Brain microvascular endothelial cell (primary cell): ENCODE measurements at regions not wholly inside any gene's neighbourhood (a gene's known extent, or its start where the extent isn't known, plus 50 kb on each side); places are given as distances from the start of the nearest gene placed in this dataset.

Source experiments
- DNase-seq: peaks from one replicate; pipeline ENCODE4 v3.0.0-alpha.2; 2020
- H3K27ac ChIP-seq: fragments of 250-450 bp; sonication (Bioruptor Pico); 2 replicates; pipeline ENCODE4 v1.5.1; 2020; ENCODE audit warnings: mild to moderate bottlenecking, moderate library complexity
- H3K27me3 ChIP-seq: fragments of 250-450 bp; sonication (Bioruptor Pico); replicated peaks from 2 replicates; pipeline ENCODE4 v1.5.1; 2020; ENCODE audit warnings: mild to moderate bottlenecking
- H3K36me3 ChIP-seq: fragments of 250-450 bp; sonication (Bioruptor Pico); replicated peaks from 2 replicates; pipeline ENCODE4 v1.5.1; 2020; ENCODE audit warnings: mild to moderate bottlenecking
- H3K4me3 ChIP-seq: 2 replicates; pipeline ENCODE4 v1.5.1; 2011; ENCODE audit warnings: low read depth, mild to moderate bottlenecking, control low read depth, low read length, moderate library complexity
- CTCF ChIP-seq: IDR thresholded peaks from 2 replicates; pipeline ENCODE4 v1.5.1; 2011; ENCODE audit warnings: low read depth, mild to moderate bottlenecking, moderate library complexity, low read length, control low read depth, inconsistent platforms; ENCODE audit errors: missing control alignments
- in situ Hi-C: cut with HindIII; loops from 2 replicates; pipeline ENCODE4 v1.10.0; 2017; ENCODE audit warnings: low sequenced_read_pairs, low pct_ligation_motif_present

- Histone ChIP-seq H3K27ac (no peak overlapping the region), H3K4me3 (no peak overlapping the region), H3K27me3 (no peaks in the 10 kb centered on the region), H3K36me3 (no peaks in the 10 kb centered on the region)
- in situ Hi-C loops, result no loop called here
- no peak for TF ChIP-seq CTCF
- no peak for DNase-seq
These were observed 160.2 kb downstream of the TOX3 start for GRCh38 chr16:52386694-52387093.

GRCh38 chr16:52384378-52384777 lies 162.6 kb downstream of the TOX3 start:
- Histone ChIP-seq H3K4me3 (no peak overlapping the region), H3K36me3 (no peaks in the 10 kb centered on the region), H3K27ac (no peak overlapping the region), H3K27me3 (no peaks in the 10 kb centered on the region)
- in situ Hi-C loops, result no loop called here
- DNase-seq, result no peak
- no peak for TF ChIP-seq CTCF

GRCh38 chr16:52383640-52384292 lies 163.2 kb downstream of the TOX3 start:
- Histone ChIP-seq H3K4me3 (no peak overlapping the region), H3K27me3 (no peaks in the 10 kb centered on the region), H3K36me3 (no peaks in the 10 kb centered on the region), H3K27ac (no peak overlapping the region)
- in situ Hi-C loops, result no loop called here
- TF ChIP-seq CTCF, result no peak
- no peak for DNase-seq

- H3K27ac ChIP-seq, result no peak overlapping the region
- H3K4me3 ChIP-seq, result no peak overlapping the region
- in situ Hi-C loops, result no loop called here
- no peaks in the 10 kb centered on the region for H3K36me3 ChIP-seq
- DNase-seq, result no peak
- no peak for TF ChIP-seq CTCF
- no peaks in the 10 kb centered on the region for H3K27me3 ChIP-seq
These were observed 163.8 kb downstream of the TOX3 start for GRCh38 chr16:52383119-52383518.

- H3K27me3 ChIP-seq, result no peaks in the 10 kb centered on the region
- TF ChIP-seq CTCF, result no peak
- in situ Hi-C loops, result no loop called here
- no peak for DNase-seq
- no peaks in the 10 kb centered on the region for H3K36me3 ChIP-seq
- no peak overlapping the region for H3K27ac ChIP-seq
- H3K4me3 ChIP-seq, result no peak overlapping the region
These were observed 167.4 kb downstream of the TOX3 start for GRCh38 chr16:52379551-52379950.

- Histone ChIP-seq H3K4me3 (no peak overlapping the region), H3K27ac (no peak overlapping the region), H3K27me3 (no peaks in the 10 kb centered on the region), H3K36me3 (no peaks in the 10 kb centered on the region)
- in situ Hi-C loops, result no loop called here
- no peak for TF ChIP-seq CTCF
- DNase-seq, result no peak
These were observed 170.2 kb downstream of the TOX3 start for GRCh38 chr16:52376676-52377280.
